ENCODE measurements at regions not wholly inside any gene's neighbourhood (a gene's known extent, or its start where the extent isn't known, plus 50 kb on each side); places are given as distances from the start of the nearest gene placed in this dataset.

DNA sequence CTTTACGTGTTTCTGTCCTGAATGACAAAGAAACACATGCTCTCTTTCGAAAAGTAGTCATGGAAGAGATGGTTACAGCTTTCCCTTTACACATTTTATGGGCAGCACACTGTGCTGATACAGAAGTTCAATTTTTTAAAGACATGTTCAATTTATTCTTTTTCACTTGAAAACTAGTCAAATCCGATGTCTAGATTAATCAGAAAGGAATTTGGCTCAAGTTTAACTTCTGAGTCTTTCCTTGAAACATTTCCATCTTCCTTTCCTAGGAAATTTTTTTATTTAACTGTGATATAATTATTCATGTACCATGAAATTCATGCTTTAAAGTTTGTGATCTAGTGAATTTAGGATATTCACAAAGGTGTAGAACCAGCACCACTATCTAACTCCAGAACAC lies 360.1 kb downstream of the TNS3 start:
- no peak for DNase-seq

DNA sequence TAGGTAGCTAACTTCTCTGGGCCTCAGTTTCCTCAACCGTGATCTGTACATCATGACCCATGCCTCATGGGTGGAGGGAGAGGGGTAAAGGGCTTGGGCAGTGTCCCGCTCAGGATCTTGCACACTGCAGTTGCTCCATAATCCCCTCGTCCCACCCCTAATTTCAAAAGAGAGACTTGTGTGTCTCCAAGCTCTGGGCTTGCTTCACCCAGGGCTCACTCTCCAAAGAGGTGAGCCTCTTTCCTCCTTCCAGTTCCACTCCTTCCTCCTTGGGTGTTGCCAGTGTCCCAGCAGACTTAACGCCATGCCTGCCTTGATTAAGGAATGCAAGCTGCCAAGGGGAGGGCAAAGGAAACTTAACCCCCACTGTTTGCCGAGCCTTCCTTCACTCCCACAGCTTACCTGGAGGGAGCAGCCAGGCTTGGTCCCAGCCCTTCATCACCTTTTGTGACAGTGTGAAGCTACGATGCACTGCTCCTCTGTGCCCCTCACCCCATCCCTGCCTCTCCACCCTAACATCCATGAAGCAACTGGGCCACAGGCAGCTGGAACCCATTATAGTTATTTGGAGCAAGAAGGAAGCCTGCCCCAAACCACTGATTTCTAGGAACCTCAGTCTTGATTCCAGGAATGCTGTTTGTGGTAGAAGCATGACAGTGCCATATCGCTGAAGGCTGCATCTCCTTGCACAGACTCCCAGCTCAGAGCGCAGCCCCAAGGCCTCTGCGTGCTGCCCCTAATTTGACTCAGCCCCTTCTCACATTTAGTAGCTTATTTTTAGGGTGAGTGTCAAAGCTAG lies 363.3 kb downstream of the TNS3 start:
- DNase-seq, result no peak

DNA sequence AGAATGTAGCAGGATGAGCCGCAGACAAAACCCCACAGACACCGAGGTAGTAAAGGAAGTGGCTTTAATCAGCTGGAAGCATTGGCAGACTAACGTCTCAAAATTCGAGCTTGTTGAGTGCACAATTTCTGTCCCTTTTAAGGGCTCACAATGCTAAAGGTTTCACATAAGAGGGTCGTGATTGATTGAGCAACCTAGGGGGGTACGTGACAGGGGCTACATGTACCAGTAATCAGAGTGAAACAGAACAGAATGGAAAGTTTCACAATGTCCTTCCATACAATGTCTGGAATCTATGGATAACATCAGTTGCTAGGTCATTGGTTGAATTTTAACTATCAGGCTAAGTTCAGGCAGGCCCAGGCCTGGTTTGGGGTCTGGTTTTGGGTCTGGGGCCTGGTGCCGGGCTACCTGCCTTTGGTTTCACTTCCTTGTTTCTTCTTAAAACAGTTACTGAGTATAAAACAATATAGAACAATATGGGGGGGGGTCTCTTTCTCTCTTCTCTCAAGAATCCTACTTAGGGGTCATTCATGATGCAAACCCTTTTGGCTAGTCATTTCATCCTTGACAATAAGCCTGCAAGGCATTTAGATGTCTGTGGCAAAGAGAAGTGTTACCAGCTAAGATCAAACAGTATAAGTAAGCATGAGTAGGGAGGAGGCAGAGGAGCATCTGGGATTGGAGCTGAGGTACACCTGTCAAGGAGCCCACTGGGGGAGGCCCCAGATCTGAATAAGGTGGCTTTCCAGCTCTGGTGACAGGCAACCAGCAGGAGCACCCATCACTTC lies 364.1 kb downstream of the TNS3 start:
- no peak for DNase-seq

DNA sequence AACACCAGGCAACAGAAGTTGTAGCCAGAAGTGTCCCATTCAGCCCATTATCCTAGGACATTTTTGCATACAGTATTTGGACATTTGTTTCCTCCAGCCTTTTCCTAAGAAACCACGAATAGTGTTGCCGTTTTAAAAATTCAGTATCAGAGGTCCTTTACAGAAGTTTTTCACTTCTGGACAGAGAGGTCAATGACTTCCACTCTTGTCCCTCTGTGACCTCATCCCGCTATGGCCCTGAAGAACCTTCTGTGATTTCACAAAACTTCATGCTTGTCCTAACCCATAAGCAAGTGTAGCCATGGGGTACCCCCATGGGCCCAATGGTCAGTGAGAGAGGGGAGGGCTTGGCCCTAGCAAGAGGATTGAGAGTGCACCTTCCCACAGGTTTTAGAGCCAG lies 364.8 kb downstream of the TNS3 start:
- no peak for DNase-seq

DNA sequence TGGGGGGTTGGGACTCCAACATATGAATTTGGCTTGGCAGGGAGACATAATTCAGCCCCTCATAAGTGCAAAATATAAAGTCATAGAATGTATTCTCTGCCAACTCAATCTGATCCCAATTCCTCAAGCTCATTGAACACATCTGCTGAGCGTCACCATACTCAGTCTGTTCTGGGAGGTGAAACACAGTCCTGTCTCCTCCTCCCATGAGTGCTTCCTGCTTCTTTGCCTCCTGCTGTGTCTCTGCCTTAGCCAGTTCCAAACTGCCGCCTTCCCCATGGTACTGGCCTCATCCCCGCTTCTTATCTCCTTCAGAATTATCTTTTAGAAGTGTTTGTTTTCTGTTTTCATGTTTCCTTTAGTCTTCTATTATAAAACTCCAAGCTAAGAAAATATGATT lies 365.5 kb downstream of the TNS3 start:
- DNase-seq, result no peak

DNA sequence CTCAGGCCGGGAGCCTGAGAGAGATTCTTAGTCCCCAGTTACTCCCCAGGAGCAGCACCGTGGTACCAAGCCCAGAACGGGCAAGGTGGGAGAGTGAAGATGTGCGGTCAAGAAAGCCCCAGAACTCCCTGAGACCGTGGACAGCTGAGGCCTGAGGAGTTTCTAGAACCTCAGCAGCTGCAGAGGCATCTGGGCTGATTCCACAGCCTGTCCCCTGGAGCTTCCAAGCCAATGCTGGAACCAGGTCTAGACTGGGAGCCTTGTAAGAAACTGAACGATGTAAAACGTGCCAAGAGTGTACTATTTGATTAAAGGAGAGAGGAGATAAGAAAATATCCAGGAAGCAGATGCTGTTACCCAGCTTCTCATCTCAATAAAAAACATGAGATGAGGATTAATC lies 366.3 kb downstream of the TNS3 start:
- no peak for DNase-seq

DNA sequence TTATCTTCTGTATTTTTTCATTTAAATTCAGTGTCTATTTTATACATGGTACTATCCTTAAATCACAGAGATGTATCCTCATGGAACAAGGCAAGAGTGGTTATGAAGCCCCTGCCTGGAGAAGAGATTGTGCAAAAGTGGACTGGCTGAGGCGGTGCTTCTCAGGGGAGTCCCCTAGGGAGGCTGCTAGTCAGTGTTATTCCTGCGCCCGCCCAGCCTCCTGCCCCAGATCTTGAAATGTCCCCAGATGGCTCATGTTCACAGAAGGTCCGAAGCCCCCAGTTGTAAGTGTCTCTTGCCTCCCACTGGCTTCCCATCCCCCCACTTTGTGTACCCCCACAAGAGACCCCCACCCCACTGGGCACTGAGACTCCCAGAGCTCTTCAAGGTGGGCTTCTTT lies 366.9 kb downstream of the TNS3 start:
- DNase-seq, result no peak

DNA sequence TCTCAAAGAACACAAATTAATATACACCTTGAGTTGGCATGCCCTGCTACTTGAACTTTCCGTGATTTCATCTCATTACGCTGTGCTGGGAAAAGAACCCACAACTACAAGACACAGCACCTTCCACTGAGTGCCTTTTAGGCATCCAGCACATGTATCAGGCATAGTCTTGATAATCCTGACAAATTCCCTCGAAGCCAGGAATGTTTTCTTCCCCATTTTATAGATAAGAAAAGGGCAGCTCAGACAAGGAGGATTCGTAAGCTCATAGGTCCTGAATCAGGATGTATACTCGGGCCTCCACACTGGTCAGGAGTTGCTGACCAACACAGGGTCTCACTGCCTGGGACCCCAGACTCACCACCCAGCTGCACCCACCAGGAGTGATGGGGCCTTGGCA lies 368.6 kb downstream of the TNS3 start:
- no peak for DNase-seq

DNA sequence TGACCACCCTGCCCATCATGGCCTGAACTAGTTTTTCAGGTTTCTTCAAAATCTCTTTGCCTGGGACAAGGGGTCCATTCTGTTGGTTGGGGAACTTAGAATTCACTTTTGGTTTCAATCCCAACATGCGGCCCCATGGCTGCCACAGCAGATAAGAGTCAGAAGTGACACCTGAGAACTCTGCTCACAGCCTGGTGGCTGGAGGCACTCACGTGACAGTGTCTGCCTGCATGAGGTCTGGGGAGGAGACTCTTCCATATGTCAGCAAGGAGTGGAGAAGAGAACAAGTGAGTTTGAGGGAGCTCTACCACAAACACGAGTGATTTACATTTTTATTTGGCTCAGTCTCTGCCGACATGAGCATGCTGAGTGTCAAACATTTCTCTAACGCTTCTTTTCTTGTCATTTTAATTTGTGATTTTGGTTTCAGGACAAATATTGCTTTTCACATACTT lies 370.4 kb downstream of the TNS3 start:
- no peak for DNase-seq

DNA sequence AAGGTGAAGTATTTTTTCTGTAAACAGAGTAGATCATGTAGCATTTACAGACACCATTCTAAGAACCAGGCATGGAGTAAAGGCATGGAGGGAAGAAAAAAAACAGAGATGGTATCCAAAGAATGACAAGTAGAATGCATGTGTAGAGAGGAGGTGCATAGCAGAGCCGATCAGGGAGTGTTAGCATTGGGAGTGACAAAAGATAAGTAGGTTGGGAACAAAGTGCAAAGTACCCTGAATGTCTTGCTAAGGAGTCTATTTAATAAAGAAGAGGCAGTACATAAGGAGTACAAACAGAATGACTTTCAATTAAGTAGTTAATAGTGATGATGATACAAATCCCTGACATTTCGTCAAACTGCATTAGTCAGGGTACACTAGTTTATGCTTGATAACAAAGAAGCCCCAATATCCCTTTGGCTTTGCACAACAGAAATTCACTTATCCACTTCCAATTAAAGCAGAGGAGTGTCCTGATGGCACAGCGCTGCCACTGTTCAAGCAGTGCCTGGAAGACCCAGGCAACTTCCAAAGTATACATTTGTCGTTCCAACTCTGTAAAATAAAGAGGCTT lies 371.5 kb downstream of the TNS3 start:
- DNase-seq, result no peak

DNA sequence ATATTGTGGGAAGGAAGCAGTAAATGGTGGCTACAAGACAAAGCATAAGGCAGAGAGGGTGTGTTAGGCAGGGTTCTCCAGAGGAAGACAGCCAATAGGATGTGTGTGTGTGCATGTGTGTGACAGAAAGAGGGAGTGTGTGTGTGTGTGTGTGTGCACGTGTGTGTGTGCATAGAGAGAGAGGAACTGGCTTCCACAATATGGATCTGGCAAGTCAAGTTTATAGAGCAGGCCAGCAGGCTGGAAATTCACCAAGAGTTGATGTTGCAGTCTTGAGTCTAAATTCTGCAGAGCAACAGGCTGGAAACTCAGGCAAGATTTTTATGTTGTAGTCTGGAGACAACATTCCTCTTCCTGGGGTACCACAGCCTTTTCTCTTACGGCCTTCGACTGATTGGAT lies 374.0 kb downstream of the TNS3 start:
- DNase-seq, result no peak

DNA sequence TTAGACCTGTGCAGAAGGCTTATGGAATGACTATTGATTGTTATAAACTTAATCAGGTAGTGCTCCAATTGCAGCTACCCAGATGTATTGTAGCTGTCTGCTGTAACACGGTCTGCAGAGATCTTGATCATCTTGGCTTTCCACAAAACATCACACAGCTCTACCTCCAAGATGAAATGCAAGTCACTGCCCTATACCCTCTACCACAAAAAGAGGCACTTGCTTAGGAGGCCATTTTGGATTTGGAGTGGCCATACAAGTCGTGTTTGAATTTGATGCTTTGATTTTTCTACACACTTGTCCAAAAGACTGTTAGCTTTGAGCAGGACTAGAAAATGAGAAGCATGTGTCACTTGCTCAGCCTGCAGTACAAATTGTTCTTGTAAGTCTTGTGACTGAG lies 377.2 kb downstream of the TNS3 start:
- DNase-seq, result no peak

DNA sequence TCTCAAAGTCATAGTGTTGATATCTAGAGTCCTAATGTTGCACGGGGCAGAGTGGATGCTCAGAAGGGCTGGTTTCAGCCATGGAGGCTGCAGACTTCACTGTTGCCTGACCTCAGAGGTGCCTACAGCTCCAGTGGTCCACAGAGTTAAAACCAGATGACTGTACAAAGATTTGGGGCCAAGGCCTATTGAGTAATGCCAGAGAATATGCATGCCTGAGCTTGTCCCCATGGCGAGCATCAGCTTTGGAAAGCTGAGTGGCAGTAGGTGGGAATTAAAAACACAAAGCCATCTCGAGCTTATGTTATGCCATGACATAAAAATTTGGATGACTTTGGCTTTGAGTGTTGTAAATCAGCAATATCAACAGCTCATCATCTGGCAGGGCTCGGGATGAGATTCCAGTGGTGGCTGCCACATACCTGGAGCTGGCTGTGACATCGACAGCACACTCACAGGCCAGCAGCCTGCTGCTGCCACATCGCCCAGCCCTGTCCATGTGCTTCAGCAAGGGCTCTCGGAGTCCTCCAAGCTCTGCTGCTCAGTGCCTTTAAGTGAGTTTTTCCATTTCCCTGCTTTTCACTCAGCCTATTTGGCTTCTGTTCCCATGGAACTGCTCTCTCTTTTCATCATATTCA lies 379.6 kb downstream of the TNS3 start:
- no peak for DNase-seq

DNA sequence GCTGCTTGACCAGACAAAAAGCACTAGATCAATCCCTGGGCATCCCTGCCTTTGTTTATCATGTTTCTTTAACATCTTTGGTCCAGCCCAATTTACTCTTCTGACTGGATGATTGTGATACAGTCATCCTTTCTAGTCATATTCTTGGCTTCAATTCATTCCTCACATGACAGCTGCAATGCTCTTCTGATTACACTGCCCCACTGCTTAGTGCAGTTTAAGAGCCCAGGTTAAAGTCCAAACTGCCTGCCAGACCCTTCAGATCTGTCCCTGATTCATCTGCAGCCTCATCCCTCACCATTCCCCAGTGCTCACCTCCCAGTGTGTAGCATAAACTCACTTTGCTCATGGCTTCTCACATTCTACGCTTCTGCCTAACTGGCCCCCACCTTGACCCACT lies 383.8 kb downstream of the TNS3 start:
- no peak for DNase-seq

DNA sequence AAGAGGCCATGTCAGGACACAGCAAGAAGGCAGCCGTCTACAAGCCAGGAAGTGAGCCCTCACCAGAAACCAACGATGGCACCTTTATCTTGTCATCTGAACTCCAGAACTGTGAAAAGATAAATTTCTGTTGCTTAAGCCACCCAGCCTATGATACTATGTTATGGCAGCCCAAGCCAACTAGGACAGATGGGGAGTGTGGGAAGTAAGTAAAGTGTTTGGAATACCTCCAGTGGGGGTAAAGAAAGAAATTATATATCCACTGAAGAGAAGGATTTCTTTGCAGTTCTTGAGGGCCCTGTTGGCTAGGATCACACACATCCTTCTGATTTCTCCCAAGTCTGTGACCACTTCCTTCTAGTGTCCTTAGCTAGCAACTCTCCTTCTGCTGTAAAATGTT lies 384.4 kb downstream of the TNS3 start:
- DNase-seq, result no peak

DNA sequence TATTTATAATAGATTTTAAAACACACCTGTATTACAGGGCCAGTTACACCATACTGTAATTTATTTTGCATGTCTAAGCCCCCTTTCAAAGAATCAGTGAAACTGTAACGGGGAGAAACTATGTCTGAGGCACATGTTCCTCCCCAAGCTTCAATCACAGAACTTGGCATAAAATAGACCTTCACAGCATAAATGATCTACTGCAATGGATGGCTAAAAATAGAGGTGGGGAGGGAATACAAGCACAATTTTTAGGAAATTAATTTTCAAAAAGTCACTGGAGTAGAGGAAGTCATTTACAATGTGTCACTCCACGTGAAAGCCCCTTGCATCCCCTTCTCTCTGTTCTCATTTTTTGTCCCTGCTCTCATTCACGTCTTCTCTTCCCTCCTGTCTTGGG lies 385.2 kb downstream of the TNS3 start:
- no peak for DNase-seq

DNA sequence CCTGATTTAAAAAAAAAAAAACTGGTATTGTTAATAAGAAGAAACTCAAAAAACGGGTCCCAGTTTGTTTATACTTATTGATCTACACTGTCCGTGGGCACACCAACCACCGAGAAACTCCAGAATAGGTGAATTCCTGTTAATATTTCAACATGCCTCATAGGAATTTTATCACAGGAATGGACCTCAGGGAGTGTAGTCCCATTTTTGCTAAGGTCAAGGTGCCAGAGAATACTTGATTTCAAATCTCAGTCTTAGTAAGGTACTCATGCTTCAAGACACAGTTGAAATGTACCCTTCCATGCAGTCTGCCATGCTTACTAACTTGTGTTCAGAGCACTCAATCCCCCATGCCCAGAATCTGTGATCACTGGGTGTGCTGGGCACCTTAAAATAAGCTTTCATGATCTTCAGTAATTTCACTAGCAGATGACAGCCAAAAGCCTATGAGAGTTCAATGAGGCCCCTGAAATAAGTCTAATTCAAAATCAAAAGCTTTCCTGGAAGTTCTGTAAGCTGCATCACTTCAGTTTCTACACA lies 385.7 kb downstream of the TNS3 start:
- DNase-seq, result no peak

DNA sequence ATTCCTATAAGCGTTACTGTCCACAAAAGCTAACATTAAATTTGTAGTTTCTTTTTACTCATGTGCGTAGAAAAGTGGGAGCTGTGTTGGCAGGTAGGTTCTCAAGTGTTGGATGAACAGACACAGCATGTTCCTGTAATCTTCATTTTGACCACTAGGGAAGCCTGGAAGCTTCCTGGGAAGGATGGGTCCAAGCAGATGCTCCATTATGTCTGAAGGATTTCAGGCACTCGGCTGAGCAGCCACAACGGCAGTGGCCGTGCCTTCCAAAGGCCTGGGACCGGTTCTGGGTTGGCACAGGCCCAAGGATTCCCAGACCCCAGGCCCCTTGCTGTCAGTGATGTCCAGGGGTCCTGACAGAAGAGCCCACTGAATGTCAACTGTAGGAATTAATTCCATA lies 386.3 kb downstream of the TNS3 start:
- no peak for DNase-seq

DNA sequence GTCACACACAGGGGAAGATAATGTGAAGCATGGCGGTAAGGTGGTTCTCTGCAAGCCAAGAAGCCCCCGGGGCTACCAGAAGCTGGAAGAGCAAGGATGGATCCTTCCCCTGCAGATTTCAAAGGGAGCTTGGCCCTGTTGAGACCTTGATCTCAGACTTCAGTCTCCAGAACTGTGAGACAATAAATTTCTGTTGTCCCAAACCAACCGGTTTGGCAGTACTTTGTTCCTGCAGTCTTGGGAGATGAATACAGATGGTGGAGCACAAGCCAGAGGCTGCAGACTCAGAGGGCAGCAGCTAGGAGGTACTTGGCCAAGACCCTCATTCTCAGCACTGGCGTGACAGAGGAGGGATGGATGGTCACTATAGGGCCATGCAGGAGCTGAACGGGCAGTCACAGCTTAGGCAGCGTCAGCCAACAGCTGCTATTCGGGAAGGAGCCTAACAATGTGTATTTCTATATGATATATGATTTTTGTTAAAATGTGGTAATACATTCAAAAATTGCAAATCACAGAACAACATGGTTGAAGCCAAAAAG lies 387.3 kb downstream of the TNS3 start:
- DNase-seq, result no peak

DNA sequence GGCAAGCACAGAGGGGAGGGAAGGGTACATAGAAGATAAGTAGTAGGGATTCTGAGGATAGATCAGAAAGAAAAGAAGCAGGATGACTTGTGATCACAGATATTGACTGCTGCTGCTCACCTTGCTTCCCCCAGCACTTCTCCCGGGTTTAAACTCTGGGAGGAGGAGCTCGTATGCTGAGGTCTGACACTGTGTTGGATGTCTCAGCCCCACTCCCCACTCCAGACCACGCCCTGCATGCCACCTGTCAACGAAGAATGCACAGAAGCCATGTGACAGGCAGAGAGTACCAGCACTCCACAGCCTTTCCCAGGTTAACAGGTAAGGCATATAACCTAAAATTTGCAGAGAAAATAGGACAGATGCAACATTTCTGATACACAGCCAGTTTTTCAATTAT lies 388.9 kb downstream of the TNS3 start:
- no peak for DNase-seq

DNA sequence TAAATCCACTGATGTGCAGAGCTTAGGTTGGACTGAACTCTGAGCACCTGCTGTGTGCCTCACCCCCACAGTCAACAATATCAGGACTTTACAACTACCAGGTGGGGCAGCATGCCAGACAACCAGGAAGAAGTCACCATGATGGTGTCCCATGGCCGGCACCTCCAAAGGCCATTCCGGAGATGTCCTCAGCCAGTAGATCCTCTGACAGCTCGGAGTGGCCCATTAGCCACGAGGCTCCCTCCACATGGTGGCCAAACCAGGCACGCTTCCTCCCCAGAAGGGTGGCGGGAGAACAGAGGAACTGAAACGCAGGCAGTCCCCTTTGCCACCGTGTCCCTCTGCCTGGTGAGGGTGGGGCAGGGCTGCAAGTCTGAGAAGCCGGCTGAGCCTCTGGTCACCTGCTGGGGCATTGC lies 390.0 kb downstream of the TNS3 start:
- DNase-seq, result no peak

DNA sequence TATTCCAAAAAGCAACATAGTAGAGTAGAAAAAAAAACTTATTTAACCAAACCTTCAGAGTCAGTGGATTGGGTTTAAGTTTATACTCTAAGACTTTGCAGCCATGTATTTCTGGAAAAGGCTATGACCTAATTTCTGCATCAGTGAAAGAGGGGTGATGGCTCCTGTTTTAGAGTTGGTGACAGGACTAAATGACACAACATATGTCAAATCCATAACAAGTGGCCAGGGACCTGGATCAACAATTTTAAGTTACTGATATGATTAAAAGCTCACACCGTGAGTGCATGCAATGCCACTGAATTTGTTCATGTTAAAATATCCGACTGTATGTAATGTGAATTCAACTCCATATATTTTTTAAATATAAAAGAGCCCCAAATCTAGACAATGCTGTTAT lies 390.6 kb downstream of the TNS3 start:
- DNase-seq, result no peak

DNA sequence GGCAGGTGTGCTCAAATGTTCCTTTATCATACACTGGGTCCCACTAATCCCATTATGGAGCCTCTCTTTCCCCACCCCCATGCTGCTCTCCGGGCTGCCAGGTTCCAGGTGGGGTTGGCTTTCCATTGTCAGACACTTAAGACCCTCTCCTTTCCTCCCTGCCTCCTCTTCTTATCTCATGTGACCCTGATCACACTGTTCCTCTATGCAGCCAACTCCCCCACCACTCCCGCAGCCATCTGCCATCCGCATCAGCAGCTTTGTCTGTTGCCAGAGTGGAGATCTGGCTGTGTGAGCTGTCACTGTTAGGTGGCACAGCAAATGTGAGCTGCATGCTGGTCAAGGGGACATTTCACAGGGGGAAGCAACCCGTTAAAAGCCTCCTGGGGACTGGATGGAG lies 391.4 kb downstream of the TNS3 start:
- no peak for DNase-seq

All from activated naive CD4-positive, alpha-beta T cell treated with anti-CD3 and anti-CD28 coated beads, Interleukin-2, amount 50 U/mL, for 16 hours (primary cell).